Transverse colon (tissue), 4 donors: ENCODE measurements at regions not wholly inside any gene's neighbourhood (a gene's known extent, or its start where the extent isn't known, plus 50 kb on each side); places are given as distances from the start of the nearest gene placed in this dataset.

ENCODE experiments used
- DNase-seq: peaks from one replicate; pipeline ENCODE4 v3.0.0-alpha.2; 2019
- H3K27ac ChIP-seq, 4 donors: fragments of 200-600 bp; sonication (generic); 2 replicates each; pipeline ENCODE4 v1.5.1; 2016 to 2018; ENCODE audit warnings: inconsistent platforms in 4 of 4
- H3K27me3 ChIP-seq: fragments of 200-600 bp; sonication (generic); 2 replicates; pipeline ENCODE4 v1.5.1; 2017; ENCODE audit warnings: inconsistent platforms
- H3K36me3 ChIP-seq, 4 donors: fragments of 200-600 bp; sonication (generic); 2 replicates each; pipeline ENCODE4 v1.5.1; 2017 to 2019; ENCODE audit warnings: inconsistent platforms in 4 of 4
- H3K4me1 ChIP-seq, 4 donors: fragments of 200-600 bp; sonication (generic); 2 replicates each; pipeline ENCODE4 v1.5.1; 2017 to 2020; ENCODE audit warnings: inconsistent platforms in 4 of 4
- H3K4me3 ChIP-seq, 4 donors: fragments of 200-600 bp; sonication (generic); 1 replicate in 1 of 4; 2 replicates in 3 of 4; pipeline versions ENCODE4 v1.5.1 to v1.6.1; 2017 to 2019; ENCODE audit warnings: inconsistent platforms in 4 of 4
- H3K9me3 ChIP-seq, 2 donors: fragments of 200-600 bp; sonication (generic); 2 replicates each; pipeline ENCODE4 v1.5.1; 2017 to 2019; ENCODE audit warnings: inconsistent platforms in 2 of 2
- EP300 ChIP-seq: sonication (generic); formaldehyde crosslinking; IDR thresholded peaks from one replicate; pipeline ENCODE4 v1.6.1; 2017; ENCODE audit warnings: antibody characterized with exemption, low read depth
- POLR2A ChIP-seq: fragments of 450-650 bp; IDR thresholded peaks from one replicate; pipeline ENCODE4 v1.6.1; 2016; ENCODE audit warnings: antibody characterized with exemption, mild to moderate bottlenecking, moderate library complexity
- POLR2AphosphoS5 ChIP-seq, 3 donors: sonication (generic); formaldehyde crosslinking; IDR thresholded peaks; one replicate each; pipeline ENCODE4 v1.6.1; 2016; ENCODE audit warnings: antibody characterized with exemption in 3 of 3
- WGBS, 2 donors: methylation state at CpG; one replicate each; pipeline ENCODE4 v1.1.5; 2018; ENCODE audit warnings: low coverage in 1 of 2; 5-methylcytosine and 5-hydroxymethylcytosine counted together
- in situ Hi-C, 4 donors: fragments of 200-750 bp; cut with MboI; loops; one replicate each; pipeline versions ENCODE4 v1.15.0 to v1.15.1; 2017; ENCODE audit warnings: low sequenced_read_pairs in 3 of 4, low pct_ligation_motif_present in 1 of 4, low pct_unique_long_range_greater_than_20kb in 1 of 4
- intact Hi-C: fragments of 100-400 bp; cut with DNase I; formaldehyde crosslinking; loops from one replicate; pipeline ENCODE4 v1.15.1; 2023; ENCODE audit warnings: low total_unique reads
- TF ChIP-seq, protein P1 (sequence below), 5 experiments: fragments of 200-600 bp in 3 of 5; fragments of 450-650 bp in 2 of 5; sonication (generic) in 3 of 5; IDR thresholded peaks; 1 replicate in 2 of 5; 2 replicates in 3 of 5; pipeline ENCODE4 v1.5.1; 2016 to 2017; ENCODE audit warnings: antibody characterized with exemption in 5 of 5, inconsistent platforms in 3 of 5, mild to moderate bottlenecking in 2 of 5, moderate library complexity in 1 of 5

- H3K4me1 ChIP-seq: no peaks in the 10 kb centered on the region
- intact Hi-C loops: no loop called here
- H3K4me3 ChIP-seq: no peak overlapping the region
- H3K27ac ChIP-seq: no peak overlapping the region
- H3K27me3 ChIP-seq: no peaks in the 10 kb centered on the region
- DNase-seq: no peak
- H3K36me3 ChIP-seq: no peaks in the 10 kb centered on the region
- in situ Hi-C loops: no loop called here
- H3K9me3 ChIP-seq: peaks cover 13 to 14% of the 10 kb centered on the region in 2 donors
- TF ChIP-seq POLR2AphosphoS5 (IDR thresholded peaks at IDR 0.05) (no peak), EP300 (no peak), POLR2A (no peak)
- TF ChIP-seq, protein P1, sequence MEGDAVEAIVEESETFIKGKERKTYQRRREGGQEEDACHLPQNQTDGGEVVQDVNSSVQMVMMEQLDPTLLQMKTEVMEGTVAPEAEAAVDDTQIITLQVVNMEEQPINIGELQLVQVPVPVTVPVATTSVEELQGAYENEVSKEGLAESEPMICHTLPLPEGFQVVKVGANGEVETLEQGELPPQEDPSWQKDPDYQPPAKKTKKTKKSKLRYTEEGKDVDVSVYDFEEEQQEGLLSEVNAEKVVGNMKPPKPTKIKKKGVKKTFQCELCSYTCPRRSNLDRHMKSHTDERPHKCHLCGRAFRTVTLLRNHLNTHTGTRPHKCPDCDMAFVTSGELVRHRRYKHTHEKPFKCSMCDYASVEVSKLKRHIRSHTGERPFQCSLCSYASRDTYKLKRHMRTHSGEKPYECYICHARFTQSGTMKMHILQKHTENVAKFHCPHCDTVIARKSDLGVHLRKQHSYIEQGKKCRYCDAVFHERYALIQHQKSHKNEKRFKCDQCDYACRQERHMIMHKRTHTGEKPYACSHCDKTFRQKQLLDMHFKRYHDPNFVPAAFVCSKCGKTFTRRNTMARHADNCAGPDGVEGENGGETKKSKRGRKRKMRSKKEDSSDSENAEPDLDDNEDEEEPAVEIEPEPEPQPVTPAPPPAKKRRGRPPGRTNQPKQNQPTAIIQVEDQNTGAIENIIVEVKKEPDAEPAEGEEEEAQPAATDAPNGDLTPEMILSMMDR (IDR thresholded peaks at IDR 0.05): no peak
- 54 to 69% methylated on average over 5 to 10 of the region's 10 CpGs for WGBS, 2 donors
Measured at GRCh38 chr14:101328412-101329028, 232.8 kb upstream of the DIO3 start.

GRCh38 chr14:101330416-101331140 lies 230.7 kb upstream of the DIO3 start:
- Histone ChIP-seq H3K4me3 (no peak overlapping the region), H3K9me3 (no peaks in the 10 kb centered on the region), H3K27me3 (no peaks in the 10 kb centered on the region), H3K36me3 (no peaks in the 10 kb centered on the region), H3K27ac (no peak overlapping the region), H3K4me1 (peaks cover 0 to 9% (median 0%) of the 10 kb centered on the region in 4 donors)
- intact Hi-C loops: no loop called here
- 86 to 87% methylated on average over 14 to 22 of the region's 22 CpGs for WGBS, 2 donors
- DNase-seq: no peak
- TF ChIP-seq POLR2A: no peak
- no peak for TF ChIP-seq EP300
- TF ChIP-seq, protein P1 (IDR thresholded peaks at IDR 0.05): no peak
- no peak for TF ChIP-seq POLR2AphosphoS5 (IDR thresholded peaks at IDR 0.05)
- in situ Hi-C loops: no loop called here

DNA sequence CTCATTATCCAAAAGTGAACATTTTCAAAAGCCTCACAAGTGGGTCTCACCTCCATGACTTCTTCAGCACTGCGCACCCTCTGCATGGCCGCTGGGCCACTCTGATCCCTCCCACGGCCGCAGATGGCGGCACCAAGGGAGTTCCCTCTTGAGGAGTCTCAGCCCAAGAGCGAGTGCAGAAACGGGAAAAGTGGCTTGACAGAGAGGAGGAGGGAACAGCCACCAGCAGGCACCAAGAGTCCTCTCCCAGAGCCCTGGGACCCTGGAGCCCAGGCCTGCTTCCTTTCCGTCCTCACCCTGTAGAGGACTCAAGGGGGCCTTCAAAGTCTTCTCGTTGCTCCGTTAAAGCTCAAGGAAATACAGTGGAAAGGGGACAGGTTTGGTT lies 230.2 kb upstream of the DIO3 start:
- 92 to 93% methylated on average over 6 to 10 of the region's 10 CpGs for WGBS, 2 donors
- Histone ChIP-seq H3K27ac (no peak overlapping the region), H3K36me3 (no peaks in the 10 kb centered on the region), H3K4me3 (no peak overlapping the region), H3K4me1 (peaks cover 0 to 14% (median under 1%) of the 10 kb centered on the region in 4 donors), H3K9me3 (no peaks in the 10 kb centered on the region), H3K27me3 (no peaks in the 10 kb centered on the region)
- intact Hi-C loops: no loop called here
- TF ChIP-seq, protein P1 (IDR thresholded peaks at IDR 0.05): no peak
- TF ChIP-seq POLR2A (no peak), POLR2AphosphoS5 (IDR thresholded peaks at IDR 0.05) (no peak), EP300 (no peak)
- DNase-seq: no peak
- in situ Hi-C loops: no loop called here

DNA sequence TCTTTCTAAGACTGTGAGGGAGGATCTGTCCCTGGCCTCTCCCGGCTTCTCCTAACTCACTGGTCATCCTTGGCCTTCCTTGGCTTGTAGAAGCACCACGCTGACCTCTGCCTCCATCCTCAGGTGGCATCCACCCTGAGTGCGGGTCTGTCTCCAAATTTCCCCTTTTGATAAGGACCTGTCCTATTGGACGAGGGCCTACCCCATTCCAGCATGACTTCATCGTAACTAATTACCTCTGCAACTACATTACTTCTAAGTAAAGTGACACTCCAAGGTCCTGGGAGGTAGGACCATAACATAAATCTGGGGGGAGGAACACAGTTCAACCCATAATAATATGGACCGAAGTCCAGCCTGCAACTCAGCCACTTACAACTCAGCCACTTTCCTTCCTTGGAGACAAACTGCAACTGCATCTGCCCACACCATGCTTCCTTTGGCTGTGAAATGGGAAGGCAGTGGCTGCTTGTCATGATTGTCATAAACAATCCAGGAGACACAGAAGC lies 229.6 kb upstream of the DIO3 start:
- no peaks in the 10 kb centered on the region for H3K9me3 ChIP-seq
- peaks cover 0 to 20% (median 6%) of the 10 kb centered on the region in 4 donors for H3K4me1 ChIP-seq
- no peaks in the 10 kb centered on the region for H3K27me3 ChIP-seq
- intact Hi-C loops: no loop called here
- H3K36me3 ChIP-seq: no peaks in the 10 kb centered on the region
- no peak overlapping the region for H3K27ac ChIP-seq
- H3K4me3 ChIP-seq: no peak overlapping the region
- 76% methylated on average over 6 of the region's 6 CpGs; no CpG with 5 or more reads in 1 of the 2 donors for WGBS, 2 donors
- in situ Hi-C loops: no loop called here
- DNase-seq: no peak
- TF ChIP-seq POLR2A (no peak), EP300 (no peak), POLR2AphosphoS5 (IDR thresholded peaks at IDR 0.05) (no peak)
- TF ChIP-seq, protein P1 (IDR thresholded peaks at IDR 0.05): no peak
